ENCODE measurements at regions not wholly inside any gene's neighbourhood (a gene's known extent, or its start where the extent isn't known, plus 50 kb on each side); places are given as distances from the start of the nearest gene placed in this dataset.

- no peaks in the 10 kb centered on the region for H3K36me3 ChIP-seq (ENCODE audit: control insufficient read depth, insufficient read depth, low read length)
- TF ChIP-seq CTCF (IDR thresholded peaks at IDR 0.05; ENCODE audit: insufficient read depth, low read length, poor library complexity, severe bottlenecking) = no peak
- no peak for DNase-seq (ENCODE audit: low read depth)
- H3K27me3 ChIP-seq (ENCODE audit: control insufficient read depth, insufficient read depth, low read length) = no peaks in the 10 kb centered on the region
- H3K4me3 ChIP-seq (ENCODE audit: low read depth, low read length) = no peak overlapping the region
These were observed 306.2 kb downstream of the MN1 start for GRCh38 chr22:27495325-27495724.

GRCh38 chr22:27499121-27499520 is 302.4 kb downstream of the MN1 start:
- no peak for TF ChIP-seq CTCF (IDR thresholded peaks at IDR 0.05; ENCODE audit: insufficient read depth, low read length, poor library complexity, severe bottlenecking)
- no peak for DNase-seq (ENCODE audit: low read depth)
- Histone ChIP-seq H3K27me3 (ENCODE audit: control insufficient read depth, insufficient read depth, low read length) (no peaks in the 10 kb centered on the region), H3K4me3 (ENCODE audit: low read depth, low read length) (no peak overlapping the region), H3K36me3 (ENCODE audit: control insufficient read depth, insufficient read depth, low read length) (no peaks in the 10 kb centered on the region)

- no peak for TF ChIP-seq CTCF (IDR thresholded peaks at IDR 0.05; ENCODE audit: insufficient read depth, low read length, poor library complexity, severe bottlenecking)
- H3K4me3 ChIP-seq (ENCODE audit: low read depth, low read length) = no peak overlapping the region
- no peaks in the 10 kb centered on the region for H3K27me3 ChIP-seq (ENCODE audit: control insufficient read depth, insufficient read depth, low read length)
- DNase-seq (ENCODE audit: low read depth) = no peak
- no peaks in the 10 kb centered on the region for H3K36me3 ChIP-seq (ENCODE audit: control insufficient read depth, insufficient read depth, low read length)
These were observed 300.2 kb downstream of the MN1 start for GRCh38 chr22:27501191-27501936.

- H3K4me3 ChIP-seq (ENCODE audit: low read depth, low read length) = no peak overlapping the region
- H3K36me3 ChIP-seq (ENCODE audit: control insufficient read depth, insufficient read depth, low read length) = no peaks in the 10 kb centered on the region
- H3K27me3 ChIP-seq (ENCODE audit: control insufficient read depth, insufficient read depth, low read length) = no peaks in the 10 kb centered on the region
- TF ChIP-seq CTCF (IDR thresholded peaks at IDR 0.05; ENCODE audit: insufficient read depth, low read length, poor library complexity, severe bottlenecking) = no peak
- no peak for DNase-seq (ENCODE audit: low read depth)
These were observed 299.2 kb downstream of the MN1 start for GRCh38 chr22:27502327-27502726.

GRCh38 chr22:27504360-27505253 is 296.9 kb downstream of the MN1 start:
- no peak overlapping the region for H3K4me3 ChIP-seq (ENCODE audit: low read depth, low read length)
- H3K27me3 ChIP-seq (ENCODE audit: control insufficient read depth, insufficient read depth, low read length) = no peaks in the 10 kb centered on the region
- no peak for DNase-seq (ENCODE audit: low read depth)
- no peak for TF ChIP-seq CTCF (IDR thresholded peaks at IDR 0.05; ENCODE audit: insufficient read depth, low read length, poor library complexity, severe bottlenecking)
- no peaks in the 10 kb centered on the region for H3K36me3 ChIP-seq (ENCODE audit: control insufficient read depth, insufficient read depth, low read length)

Data from kidney epithelial cell (primary cell).